Keratinocyte (primary cell): ENCODE measurements at regions not wholly inside any gene's neighbourhood (a gene's known extent, or its start where the extent isn't known, plus 50 kb on each side); places are given as distances from the start of the nearest gene placed in this dataset.

Source experiments
- DNase-seq: peaks from one replicate; pipeline ENCODE4 v3.0.0-alpha.2; 2011; ENCODE audit warnings: low read depth, missing footprints, low spot score
- FAIRE-seq: peaks from 2 replicates; lab custom pipeline; 2011; peaks lifted over from hg19 to GRCh38; lab: Jason Lieb, UNC
- H2AFZ ChIP-seq: 2 replicates; pipeline ENCODE4 v1.6.0; 2012; ENCODE audit warnings: low read length, control low read depth, inconsistent platforms; ENCODE audit not compliant: control insufficient read depth
- H3K27ac ChIP-seq: 2 replicates; pipeline ENCODE4 v1.5.1; 2011; ENCODE audit warnings: low read length; ENCODE audit not compliant: control insufficient read depth, insufficient read depth
- H3K27me3 ChIP-seq: 3 replicates; pipeline ENCODE4 v1.6.0; 2011; ENCODE audit warnings: low read length; ENCODE audit not compliant: control insufficient read depth, insufficient read depth; ENCODE audit errors: extremely low read depth
- H3K36me3 ChIP-seq, 2 experiments: 2 replicates in 1 of 2; 3 replicates in 1 of 2; pipeline ENCODE4 v1.5.1; 2011; ENCODE audit warnings: low read length in 2 of 2, mild to moderate bottlenecking in 1 of 2; ENCODE audit not compliant: control insufficient read depth in 2 of 2, insufficient read depth in 2 of 2; ENCODE audit errors: extremely low read depth in 1 of 2
- H3K4me1 ChIP-seq: 3 replicates; pipeline ENCODE4 v1.5.1; 2011; ENCODE audit warnings: low read length; ENCODE audit not compliant: control insufficient read depth, insufficient read depth; ENCODE audit errors: extremely low read depth
- H3K4me2 ChIP-seq: 3 replicates; pipeline ENCODE4 v1.6.0; 2011; ENCODE audit warnings: low read depth, low read length; ENCODE audit not compliant: control insufficient read depth, insufficient read depth; ENCODE audit errors: extremely low read depth
- H3K4me3 ChIP-seq, 3 experiments: fragments of 200-600 bp in 1 of 3; sonication (generic) in 1 of 3; 2 replicates in 2 of 3; 3 replicates in 1 of 3; pipeline ENCODE4 v1.5.1; 2011 to 2016; ENCODE audit warnings: low read length in 3 of 3, mild to moderate bottlenecking in 3 of 3, control low read depth in 2 of 3, inconsistent platforms in 1 of 3, low read depth in 1 of 3, mixed read lengths in 1 of 3, mixed run types in 1 of 3, moderate library complexity in 1 of 3; ENCODE audit not compliant: control insufficient read depth in 2 of 3, insufficient read depth in 2 of 3; ENCODE audit errors: extremely low read depth in 1 of 3
- H3K79me2 ChIP-seq: 2 replicates; pipeline ENCODE4 v1.6.0; 2012; ENCODE audit warnings: low read length; ENCODE audit not compliant: control insufficient read depth, insufficient read depth
- H3K9ac ChIP-seq: 3 replicates; pipeline ENCODE4 v1.6.0; 2011; ENCODE audit warnings: low read length; ENCODE audit not compliant: control insufficient read depth, insufficient read depth; ENCODE audit errors: extremely low read depth
- H3K9me1 ChIP-seq: 3 replicates; pipeline ENCODE4 v1.6.0; 2011; ENCODE audit warnings: low read length; ENCODE audit not compliant: control insufficient read depth, insufficient read depth; ENCODE audit errors: extremely low read depth
- H3K9me3 ChIP-seq: 2 replicates; pipeline ENCODE4 v1.5.1; 2012; ENCODE audit warnings: low read depth, low read length; ENCODE audit not compliant: control insufficient read depth
- H4K20me1 ChIP-seq: 3 replicates; pipeline ENCODE4 v1.6.0; 2011; ENCODE audit warnings: low read length; ENCODE audit not compliant: control insufficient read depth, insufficient read depth; ENCODE audit errors: extremely low read depth
- EZH2 ChIP-seq: IDR thresholded peaks from one replicate; pipeline ENCODE4 v1.6.1; 2012; ENCODE audit warnings: inconsistent platforms, mild to moderate bottlenecking, low read length, moderate library complexity
- dilution Hi-C: fragments of 300-500 bp; cut with MboI; formaldehyde crosslinking; loops from one replicate; pipeline ENCODE4 v1.7.0; 2020; ENCODE audit warnings: low sequenced_read_pairs; ENCODE audit not compliant: extremely low pct_ligation_motif_present
- TF ChIP-seq, protein P1 (sequence below), 3 experiments: IDR thresholded peaks in 1 of 3; conservative IDR thresholded peaks in 1 of 3; optimal IDR thresholded peaks in 1 of 3; 2 replicates in 2 of 3; 3 replicates in 1 of 3; pipeline versions ENCODE3 to v1.5.1; 2011; ENCODE audit warnings: low read length in 3 of 3, mild to moderate bottlenecking in 3 of 3, moderate library complexity in 2 of 3, control low read depth in 1 of 3, inconsistent platforms in 1 of 3; ENCODE audit not compliant: insufficient read depth in 2 of 3; ENCODE audit errors: extremely low read depth in 1 of 3

DNA sequence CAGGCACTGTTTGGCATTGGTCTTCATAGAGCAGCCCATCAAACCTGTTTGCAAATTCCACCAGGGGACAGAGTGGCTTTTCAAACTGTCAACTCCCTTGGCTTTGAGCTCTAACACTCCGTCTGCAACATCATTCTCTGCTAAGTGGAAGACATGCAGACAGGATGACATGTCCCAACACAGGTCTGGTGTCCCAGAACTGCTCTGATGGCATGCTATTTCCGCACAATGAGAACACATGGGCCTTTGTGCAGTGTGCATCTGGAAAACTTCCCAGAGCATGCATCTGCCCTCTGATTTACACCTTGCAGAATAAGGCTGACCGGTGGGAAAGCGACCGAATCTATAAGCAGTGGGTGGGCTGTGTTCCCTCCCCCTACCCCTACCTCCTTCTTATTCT is 212.8 kb upstream of the GYPA start:
- Histone ChIP-seq H3K27me3 (no peaks in the 10 kb centered on the region), H3K79me2 (no peaks in the 10 kb centered on the region), H3K9me1 (no peaks in the 10 kb centered on the region), H3K27ac (no peak overlapping the region), H3K9ac (no peak overlapping the region), H3K36me3 (no peaks in the 10 kb centered on the region), H3K4me1 (peaks cover 16% of the 10 kb centered on the region), H3K4me3 (no peak overlapping the region), H3K4me2 (peak overlapping the region; percentile 49), H4K20me1 (no peaks in the 10 kb centered on the region), H2AFZ (peak overlapping the region; percentile 50), H3K9me3 (no peaks in the 10 kb centered on the region)
- dilution Hi-C loops: no loop called here
- DNase-seq (no peak), FAIRE-seq (peak; percentile 86)
- TF ChIP-seq, protein P1, sequence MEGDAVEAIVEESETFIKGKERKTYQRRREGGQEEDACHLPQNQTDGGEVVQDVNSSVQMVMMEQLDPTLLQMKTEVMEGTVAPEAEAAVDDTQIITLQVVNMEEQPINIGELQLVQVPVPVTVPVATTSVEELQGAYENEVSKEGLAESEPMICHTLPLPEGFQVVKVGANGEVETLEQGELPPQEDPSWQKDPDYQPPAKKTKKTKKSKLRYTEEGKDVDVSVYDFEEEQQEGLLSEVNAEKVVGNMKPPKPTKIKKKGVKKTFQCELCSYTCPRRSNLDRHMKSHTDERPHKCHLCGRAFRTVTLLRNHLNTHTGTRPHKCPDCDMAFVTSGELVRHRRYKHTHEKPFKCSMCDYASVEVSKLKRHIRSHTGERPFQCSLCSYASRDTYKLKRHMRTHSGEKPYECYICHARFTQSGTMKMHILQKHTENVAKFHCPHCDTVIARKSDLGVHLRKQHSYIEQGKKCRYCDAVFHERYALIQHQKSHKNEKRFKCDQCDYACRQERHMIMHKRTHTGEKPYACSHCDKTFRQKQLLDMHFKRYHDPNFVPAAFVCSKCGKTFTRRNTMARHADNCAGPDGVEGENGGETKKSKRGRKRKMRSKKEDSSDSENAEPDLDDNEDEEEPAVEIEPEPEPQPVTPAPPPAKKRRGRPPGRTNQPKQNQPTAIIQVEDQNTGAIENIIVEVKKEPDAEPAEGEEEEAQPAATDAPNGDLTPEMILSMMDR (optimal IDR thresholded peaks at IDR 0.05 in 1 of 3, IDR thresholded peaks at IDR 0.05 in 1 of 3, conservative IDR thresholded peaks at IDR 0.05 in 1 of 3; ENCODE audit: extremely low read depth in 1 of 3, insufficient read depth in 2 of 3, low read length in 3 of 3): peak in 1 of 3 experiments; percentile 20
- TF ChIP-seq EZH2: no peak

DNA sequence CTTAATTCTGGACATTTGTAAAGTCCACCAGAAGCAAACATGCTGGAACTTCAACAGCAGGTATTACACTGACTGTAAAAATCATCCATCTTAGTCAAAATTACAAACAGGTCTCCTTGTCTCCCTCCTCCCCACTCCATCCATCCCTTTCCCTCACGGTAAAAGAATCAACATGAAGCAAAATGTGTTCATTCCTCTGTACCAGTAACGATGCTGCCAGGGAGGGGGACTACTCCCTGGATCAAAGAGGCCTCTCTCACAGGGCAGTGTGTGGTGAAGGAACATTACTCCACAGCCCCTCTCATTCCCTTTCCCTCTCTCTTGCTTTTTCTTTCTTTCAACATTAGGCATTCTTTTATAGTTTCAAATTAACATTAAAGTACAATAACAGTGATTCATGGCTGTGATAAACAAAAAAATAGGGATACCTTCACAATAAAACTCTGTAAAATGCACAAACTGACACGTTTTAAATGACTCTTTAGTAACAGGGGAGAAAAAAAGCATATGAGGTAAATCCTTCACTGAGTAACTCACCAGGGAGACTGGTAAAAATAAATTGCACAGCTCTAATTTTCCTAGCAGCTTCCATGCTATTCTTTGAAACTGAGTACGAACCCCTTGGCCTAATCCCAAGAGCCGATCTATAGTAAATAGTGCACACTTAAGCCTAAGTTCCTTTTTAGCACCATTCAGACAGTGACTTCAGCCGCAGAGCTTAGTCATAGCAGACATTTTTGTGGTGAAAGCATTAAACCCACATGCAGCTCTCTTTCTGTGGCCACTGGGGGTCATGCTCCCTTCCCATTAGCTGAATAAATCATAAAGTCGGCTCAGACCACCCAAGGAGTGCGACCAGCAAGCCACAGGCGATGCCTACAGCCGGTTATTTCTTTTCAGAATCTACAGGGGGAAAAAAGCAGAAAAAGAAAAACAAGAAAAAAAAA is 215.6 kb upstream of the GYPA start:
- Histone ChIP-seq H3K4me1 (peaks cover 16% of the 10 kb centered on the region), H3K27me3 (peaks cover 3% of the 10 kb centered on the region), H4K20me1 (no peaks in the 10 kb centered on the region), H3K36me3 (no peaks in the 10 kb centered on the region), H2AFZ (no peak overlapping the region), H3K9ac (no peak overlapping the region), H3K9me1 (no peaks in the 10 kb centered on the region), H3K27ac (no peak overlapping the region), H3K4me3 (no peak overlapping the region), H3K4me2 (peak overlapping the region; percentile 29), H3K79me2 (no peaks in the 10 kb centered on the region), H3K9me3 (no peaks in the 10 kb centered on the region)
- DNase-seq (no peak), FAIRE-seq (peak; percentile 87)
- dilution Hi-C loops: no loop called here
- TF ChIP-seq EZH2: no peak
- TF ChIP-seq, protein P1 (optimal IDR thresholded peaks at IDR 0.05 in 1 of 3, IDR thresholded peaks at IDR 0.05 in 1 of 3, conservative IDR thresholded peaks at IDR 0.05 in 1 of 3; ENCODE audit: extremely low read depth in 1 of 3, insufficient read depth in 2 of 3, low read length in 3 of 3): peak in 2 of 3 experiments; percentile 31 to 43
